GM23338 (cell line): ENCODE measurements at regions not wholly inside any gene's neighbourhood (a gene's known extent, or its start where the extent isn't known, plus 50 kb on each side); places are given as distances from the start of the nearest gene placed in this dataset.

ENCODE experiments used
- ATAC-seq: fragments of 200-7000 bp; cut with Tn5 transposase; 3 replicates; pipeline ENCODE4 v1.9.1; 2020
- DNase-seq: peaks from one replicate; pipeline ENCODE4 v3.0.0-alpha.2; 2015; ENCODE audit warnings: low spot score
- H2AFZ ChIP-seq: fragments of 200-600 bp; sonication (generic); 2 replicates; pipeline ENCODE4 v1.8.0; 2016; ENCODE audit warnings: antibody characterized with exemption, mild to moderate bottlenecking, moderate library complexity
- H3F3A ChIP-seq: fragments of 200-600 bp; sonication (generic); replicated peaks from 2 replicates; pipeline ENCODE4 v1.8.0; 2017; ENCODE audit warnings: antibody characterized with exemption, mixed run types, low read depth
- H3K27ac ChIP-seq: fragments of 200-600 bp; sonication (generic); 2 replicates; pipeline ENCODE4 v1.6.1; 2016; ENCODE audit warnings: low read depth
- H3K27me3 ChIP-seq: fragments of 200-600 bp; sonication (generic); 2 replicates; pipeline ENCODE4 v1.8.0; 2016; ENCODE audit warnings: mild to moderate bottlenecking, mixed run types, moderate library complexity; ENCODE audit not compliant: insufficient read depth
- H3K36me3 ChIP-seq: fragments of 200-600 bp; sonication (generic); 2 replicates; pipeline ENCODE4 v1.8.0; 2016; ENCODE audit warnings: mild to moderate bottlenecking; ENCODE audit not compliant: insufficient read depth
- H3K4me1 ChIP-seq: fragments of 200-600 bp; sonication (generic); 2 replicates; pipeline ENCODE4 v1.8.0; 2016; ENCODE audit warnings: mild to moderate bottlenecking, moderate library complexity; ENCODE audit not compliant: insufficient read depth
- H3K4me2 ChIP-seq: fragments of 200-600 bp; sonication (generic); 2 replicates; pipeline ENCODE4 v1.7.1; 2017; ENCODE audit warnings: mixed run types
- H3K4me3 ChIP-seq: fragments of 200-600 bp; sonication (generic); 2 replicates; pipeline ENCODE4 v1.6.1; 2016; ENCODE audit warnings: mixed run types
- H3K79me2 ChIP-seq: fragments of 200-600 bp; sonication (generic); replicated peaks from 2 replicates; pipeline ENCODE4 v1.8.0; 2017; ENCODE audit warnings: mild to moderate bottlenecking; ENCODE audit not compliant: insufficient read depth
- H3K9me2 ChIP-seq: fragments of 200-600 bp; sonication (generic); 2 replicates; pipeline ENCODE4 v1.8.0; 2017; ENCODE audit not compliant: insufficient read depth
- H4K20me1 ChIP-seq: fragments of 200-600 bp; sonication (generic); replicated peaks from 2 replicates; pipeline ENCODE4 v1.8.0; 2017; ENCODE audit warnings: mild to moderate bottlenecking; ENCODE audit not compliant: insufficient read depth
- H3K27ac Mint-ChIP-seq: 2 replicates; pipeline ENCODE4 v1.8.0; 2020; ENCODE audit warnings: inconsistent platforms, mild to moderate bottlenecking, moderate library complexity, mixed read lengths
- H3K27me3 Mint-ChIP-seq: 3 replicates; pipeline ENCODE4 v1.8.0; 2022; ENCODE audit warnings: low read depth, mild to moderate bottlenecking, moderate library complexity, mixed read lengths, inconsistent platforms; ENCODE audit not compliant: insufficient read depth, poor library complexity
- H3K36me3 Mint-ChIP-seq: 3 replicates; pipeline ENCODE4 v1.8.0; 2021; ENCODE audit warnings: low read depth, mild to moderate bottlenecking, inconsistent platforms, moderate library complexity, mixed read lengths
- H3K4me1 Mint-ChIP-seq: 3 replicates; pipeline ENCODE4 v1.8.0; 2020; ENCODE audit warnings: mild to moderate bottlenecking, inconsistent platforms, mixed read lengths
- H3K4me3 Mint-ChIP-seq: 3 replicates; pipeline ENCODE4 v1.8.0; 2021; ENCODE audit warnings: moderate library complexity, mild to moderate bottlenecking, inconsistent platforms, mixed read lengths
- H3K9me3 Mint-ChIP-seq: 3 replicates; pipeline ENCODE4 v1.8.0; 2020; ENCODE audit warnings: moderate library complexity, mild to moderate bottlenecking, inconsistent platforms, mixed read lengths
- CREB1 ChIP-seq: fragments of 250-450 bp; sonication (Bioruptor Pico); IDR thresholded peaks from 2 replicates; pipeline ENCODE4 v1.5.0; 2020; ENCODE audit warnings: low read depth, mild to moderate bottlenecking, moderate library complexity
- CTCF ChIP-seq, 2 experiments: fragments of 200-600 bp in 1 of 2; sonication (generic) in 1 of 2; conservative IDR thresholded peaks; 2 replicates each; pipeline versions ENCODE4 v1.5.1 to v1.6.1; 2016 to 2017; ENCODE audit warnings: antibody characterized with exemption in 2 of 2, low read depth in 2 of 2, mild to moderate bottlenecking in 2 of 2, moderate library complexity in 1 of 2
- ETS1 ChIP-seq: IDR thresholded peaks from 2 replicates; pipeline ENCODE4 v1.6.1; 2016; ENCODE audit warnings: antibody characterized with exemption
- EZH2 ChIP-seq: fragments of 200-600 bp; sonication (generic); IDR thresholded peaks from one replicate; pipeline ENCODE4 v1.8.0; 2017; ENCODE audit warnings: antibody characterized with exemption, mild to moderate bottlenecking, low read depth; ENCODE audit not compliant: unreplicated experiment
- EZH2phosphoT487 ChIP-seq: fragments of 200-600 bp; sonication (generic); IDR thresholded peaks from one replicate; pipeline ENCODE4 v1.8.1; 2018; ENCODE audit warnings: antibody characterized with exemption; ENCODE audit not compliant: unreplicated experiment
- JUNB ChIP-seq: IDR thresholded peaks from one replicate; pipeline ENCODE4 v1.6.1; 2016; ENCODE audit warnings: antibody characterized with exemption; ENCODE audit not compliant: unreplicated experiment
- NANOG ChIP-seq: IDR thresholded peaks from 2 replicates; pipeline ENCODE4 v1.6.1; 2016; ENCODE audit warnings: antibody characterized with exemption, borderline replicate concordance
- REST ChIP-seq: IDR thresholded peaks from one replicate; pipeline ENCODE4 v1.6.1; 2018; ENCODE audit warnings: antibody characterized with exemption; ENCODE audit not compliant: unreplicated experiment
- ZNF114 ChIP-seq: fragments of 250-450 bp; sonication (Bioruptor Pico); IDR thresholded peaks from 2 replicates; pipeline ENCODE4 v1.5.0; 2020; ENCODE audit warnings: mild to moderate bottlenecking, moderate library complexity
- ZNF331 ChIP-seq: fragments of 250-450 bp; sonication (Bioruptor Pico); IDR thresholded peaks from 2 replicates; pipeline ENCODE4 v1.5.0; 2020; ENCODE audit warnings: low read depth, mild to moderate bottlenecking, moderate library complexity

- no peak overlapping the region for H3K4me3 ChIP-seq
- no peaks in the 10 kb centered on the region for H3K27me3 ChIP-seq
- Mint-ChIP-seq H3K36me3 (no peaks in the 10 kb centered on the region), H3K27me3 (no peaks in the 10 kb centered on the region), H3K27ac (no peak overlapping the region), H3K4me3 (no peak overlapping the region), H3K4me1 (no peaks in the 10 kb centered on the region), H3K9me3 (no peaks in the 10 kb centered on the region)
- H3K9me2 ChIP-seq = no peaks in the 10 kb centered on the region
- H3K36me3 ChIP-seq = no peaks in the 10 kb centered on the region
- H4K20me1 ChIP-seq = no peaks in the 10 kb centered on the region
- ATAC-seq = no peak
- H2AFZ ChIP-seq = no peak overlapping the region
- H3F3A ChIP-seq = no peaks in the 10 kb centered on the region
- TF ChIP-seq ETS1 (no peak), ZNF331 (CRISPR knock-in tag) (no peak), CTCF (conservative IDR thresholded peaks at IDR 0.05; ENCODE audit: low read depth in 2 of 2) (no peak), NANOG (no peak), JUNB (no peak), ZNF114 (CRISPR knock-in tag) (no peak), REST (no peak)
- no peaks in the 10 kb centered on the region for H3K79me2 ChIP-seq
- no peak overlapping the region for H3K27ac ChIP-seq
- no peak for DNase-seq
- no peaks in the 10 kb centered on the region for H3K4me1 ChIP-seq
- no peak overlapping the region for H3K4me2 ChIP-seq
Observed at GRCh38 chr6:91521999-91522398, 935.1 kb upstream of the MAP3K7 start.

- H3K4me3 ChIP-seq = no peak overlapping the region
- H2AFZ ChIP-seq = no peak overlapping the region
- H3K27me3 ChIP-seq = no peaks in the 10 kb centered on the region
- H3K79me2 ChIP-seq = no peaks in the 10 kb centered on the region
- no peak for ATAC-seq
- Mint-ChIP-seq H3K36me3 (no peaks in the 10 kb centered on the region; the same call in 2 of the 3 replicates), H3K9me3 (peaks cover 5% of the 10 kb centered on the region; the same call in 1 of the 3 replicates), H3K27me3 (no peaks in the 10 kb centered on the region), H3K4me1 (no peaks in the 10 kb centered on the region; the same call in 2 of the 3 replicates), H3K4me3 (no peak overlapping the region), H3K27ac (no peak overlapping the region)
- H3K36me3 ChIP-seq = no peaks in the 10 kb centered on the region
- H3K27ac ChIP-seq = no peak overlapping the region
- H3K4me2 ChIP-seq = no peak overlapping the region
- H3F3A ChIP-seq = no peaks in the 10 kb centered on the region
- H4K20me1 ChIP-seq = no peaks in the 10 kb centered on the region
- no peak for DNase-seq
- no peaks in the 10 kb centered on the region for H3K4me1 ChIP-seq
- H3K9me2 ChIP-seq = no peaks in the 10 kb centered on the region
- TF ChIP-seq EZH2 (no peak), ETS1 (no peak), EZH2phosphoT487 (no peak), ZNF114 (CRISPR knock-in tag) (no peak), NANOG (no peak), JUNB (no peak), CREB1 (CRISPR knock-in tag) (no peak), REST (no peak), CTCF (conservative IDR thresholded peaks at IDR 0.05; ENCODE audit: low read depth in 2 of 2) (no peak)
Observed at GRCh38 chr6:91509711-91510110, 922.8 kb upstream of the MAP3K7 start.
